ENCODE measurements at regions not wholly inside any gene's neighbourhood (a gene's known extent, or its start where the extent isn't known, plus 50 kb on each side); places are given as distances from the start of the nearest gene placed in this dataset.

- no peak for TF ChIP-seq CTCF (IDR thresholded peaks at IDR 0.05)
- no peak for TF ChIP-seq POLR2A (IDR thresholded peaks at IDR 0.05)
These were observed 256.2 kb upstream of the MDFIC2 start for GRCh38 chr3:70568626-70569025.

Measured in uterus (tissue), 2 donors.